Neural cell (in vitro differentiated cells): ENCODE measurements at regions not wholly inside any gene's neighbourhood (a gene's known extent, or its start where the extent isn't known, plus 50 kb on each side); places are given as distances from the start of the nearest gene placed in this dataset.

Source experiments
- CTCF ChIP-seq: fragments of 450-650 bp; IDR thresholded peaks from 2 replicates; pipeline ENCODE4 v1.5.1; 2014; ENCODE audit warnings: antibody characterized with exemption, mild to moderate bottlenecking, moderate library complexity; ENCODE audit not compliant: poor library complexity, severe bottlenecking
- REST ChIP-seq: IDR thresholded peaks from 2 replicates; pipeline ENCODE4 v1.6.1; 2012; ENCODE audit warnings: borderline replicate concordance
- SMC3 ChIP-seq: fragments of 450-650 bp; conservative IDR thresholded peaks from 2 replicates; pipeline ENCODE4 v1.6.1; 2014; ENCODE audit warnings: antibody characterized with exemption, mild to moderate bottlenecking, moderate library complexity; ENCODE audit not compliant: poor library complexity

GRCh38 chr1:34320053-34320669, 143.5 kb downstream of the C1orf94 start:
- TF ChIP-seq REST (no peak), CTCF (no peak), SMC3 (no peak)
